Fibroblast of villous mesenchyme (primary cell): ENCODE measurements at regions not wholly inside any gene's neighbourhood (a gene's known extent, or its start where the extent isn't known, plus 50 kb on each side); places are given as distances from the start of the nearest gene placed in this dataset.

ENCODE experiments used
- DNase-seq: peaks from one replicate; pipeline ENCODE4 v3.0.0-alpha.2; 2010; ENCODE audit warnings: low read depth
- H3K4me3 ChIP-seq: 2 replicates; pipeline ENCODE4 v1.5.1; 2011; ENCODE audit warnings: low read depth, mild to moderate bottlenecking, low read length
- TF ChIP-seq, protein P1 (sequence below): IDR thresholded peaks from 2 replicates; pipeline ENCODE4 v1.5.1; 2012; ENCODE audit warnings: low read depth, mild to moderate bottlenecking, low read length; ENCODE audit not compliant: insufficient read depth

GRCh38 chr6:156080371-156080770, 624.7 kb upstream of the NOX3 start:
- TF ChIP-seq, protein P1, sequence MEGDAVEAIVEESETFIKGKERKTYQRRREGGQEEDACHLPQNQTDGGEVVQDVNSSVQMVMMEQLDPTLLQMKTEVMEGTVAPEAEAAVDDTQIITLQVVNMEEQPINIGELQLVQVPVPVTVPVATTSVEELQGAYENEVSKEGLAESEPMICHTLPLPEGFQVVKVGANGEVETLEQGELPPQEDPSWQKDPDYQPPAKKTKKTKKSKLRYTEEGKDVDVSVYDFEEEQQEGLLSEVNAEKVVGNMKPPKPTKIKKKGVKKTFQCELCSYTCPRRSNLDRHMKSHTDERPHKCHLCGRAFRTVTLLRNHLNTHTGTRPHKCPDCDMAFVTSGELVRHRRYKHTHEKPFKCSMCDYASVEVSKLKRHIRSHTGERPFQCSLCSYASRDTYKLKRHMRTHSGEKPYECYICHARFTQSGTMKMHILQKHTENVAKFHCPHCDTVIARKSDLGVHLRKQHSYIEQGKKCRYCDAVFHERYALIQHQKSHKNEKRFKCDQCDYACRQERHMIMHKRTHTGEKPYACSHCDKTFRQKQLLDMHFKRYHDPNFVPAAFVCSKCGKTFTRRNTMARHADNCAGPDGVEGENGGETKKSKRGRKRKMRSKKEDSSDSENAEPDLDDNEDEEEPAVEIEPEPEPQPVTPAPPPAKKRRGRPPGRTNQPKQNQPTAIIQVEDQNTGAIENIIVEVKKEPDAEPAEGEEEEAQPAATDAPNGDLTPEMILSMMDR: no peak
- H3K4me3 ChIP-seq: no peak overlapping the region
- no peak for DNase-seq

- TF ChIP-seq, protein P1: no peak
- DNase-seq: no peak
- H3K4me3 ChIP-seq: no peak overlapping the region
These were observed 613.2 kb upstream of the NOX3 start for GRCh38 chr6:156068881-156069280.

GRCh38 chr6:156065849-156066248, 610.2 kb upstream of the NOX3 start:
- TF ChIP-seq, protein P1: no peak
- H3K4me3 ChIP-seq: no peak overlapping the region
- no peak for DNase-seq

DNA sequence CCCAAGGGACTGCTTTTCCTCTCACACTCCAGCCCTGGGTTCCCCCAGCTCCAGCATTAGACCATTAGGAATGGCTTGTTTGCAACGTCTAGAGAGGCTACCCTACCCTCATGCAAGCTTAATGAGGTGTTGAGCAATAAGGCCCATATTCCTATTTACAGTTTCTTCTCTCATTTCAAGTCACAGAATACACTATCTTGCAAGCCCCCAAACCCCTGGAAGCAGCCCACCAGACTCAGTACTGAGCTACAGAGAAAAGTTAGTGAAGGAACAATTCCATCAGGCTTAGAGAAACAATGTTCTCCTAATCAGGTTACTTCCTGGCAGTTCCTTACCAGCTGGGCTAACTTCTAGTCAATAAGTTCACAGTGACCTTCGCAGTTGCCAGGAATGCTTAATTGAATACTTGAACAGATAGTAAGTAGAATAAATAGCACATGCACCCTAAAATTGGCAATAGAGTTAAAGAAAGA, 606.5 kb upstream of the NOX3 start:
- no peak overlapping the region for H3K4me3 ChIP-seq
- DNase-seq: no peak
- TF ChIP-seq, protein P1: no peak

DNA sequence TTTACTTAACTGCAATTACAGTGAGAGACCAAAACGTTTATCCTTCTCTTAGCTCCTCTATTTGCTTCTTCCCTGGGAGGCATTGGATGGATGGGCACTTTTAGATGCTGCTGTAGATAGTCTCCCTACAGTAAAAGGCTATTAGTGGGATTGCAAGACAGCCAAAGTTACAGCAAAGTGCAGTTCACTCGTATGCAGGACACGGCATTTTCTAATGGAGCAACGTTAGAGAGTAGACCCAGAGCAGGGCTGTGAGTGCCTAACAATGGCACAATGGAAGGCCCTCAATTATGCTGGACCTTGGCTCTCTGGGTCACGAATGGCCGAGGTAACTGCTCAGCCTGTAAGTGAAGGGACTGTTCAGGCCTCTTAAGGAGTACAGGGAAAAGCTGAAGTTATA, 605.8 kb upstream of the NOX3 start:
- TF ChIP-seq, protein P1: no peak
- no peak overlapping the region for H3K4me3 ChIP-seq
- no peak for DNase-seq

GRCh38 chr6:156060013-156060412, 604.4 kb upstream of the NOX3 start:
- DNase-seq: no peak
- TF ChIP-seq, protein P1: no peak
- H3K4me3 ChIP-seq: no peak overlapping the region

DNA sequence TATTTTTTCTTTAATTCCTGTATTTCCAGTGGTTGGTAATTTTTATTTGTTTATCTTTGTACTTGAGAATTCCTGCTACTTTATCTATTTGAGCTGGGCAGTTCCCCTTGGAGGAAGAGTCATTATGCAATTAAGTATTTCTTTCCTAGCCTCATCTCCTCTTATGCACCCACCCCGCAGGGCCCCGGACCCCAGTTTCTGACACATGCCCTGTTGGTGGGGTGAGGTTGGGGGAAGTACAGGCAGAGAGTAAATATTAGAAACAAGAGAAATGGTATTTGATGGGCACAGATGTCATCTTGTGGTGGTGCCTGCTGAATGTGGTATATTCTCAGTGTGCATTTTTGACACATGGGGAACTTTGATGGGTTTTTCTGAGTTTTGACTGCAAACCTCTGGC, 602.7 kb upstream of the NOX3 start:
- TF ChIP-seq, protein P1: no peak
- H3K4me3 ChIP-seq: no peak overlapping the region
- DNase-seq: no peak
